ENCODE measurements at regions not wholly inside any gene's neighbourhood (a gene's known extent, or its start where the extent isn't known, plus 50 kb on each side); places are given as distances from the start of the nearest gene placed in this dataset.

- TF ChIP-seq, protein P1, sequence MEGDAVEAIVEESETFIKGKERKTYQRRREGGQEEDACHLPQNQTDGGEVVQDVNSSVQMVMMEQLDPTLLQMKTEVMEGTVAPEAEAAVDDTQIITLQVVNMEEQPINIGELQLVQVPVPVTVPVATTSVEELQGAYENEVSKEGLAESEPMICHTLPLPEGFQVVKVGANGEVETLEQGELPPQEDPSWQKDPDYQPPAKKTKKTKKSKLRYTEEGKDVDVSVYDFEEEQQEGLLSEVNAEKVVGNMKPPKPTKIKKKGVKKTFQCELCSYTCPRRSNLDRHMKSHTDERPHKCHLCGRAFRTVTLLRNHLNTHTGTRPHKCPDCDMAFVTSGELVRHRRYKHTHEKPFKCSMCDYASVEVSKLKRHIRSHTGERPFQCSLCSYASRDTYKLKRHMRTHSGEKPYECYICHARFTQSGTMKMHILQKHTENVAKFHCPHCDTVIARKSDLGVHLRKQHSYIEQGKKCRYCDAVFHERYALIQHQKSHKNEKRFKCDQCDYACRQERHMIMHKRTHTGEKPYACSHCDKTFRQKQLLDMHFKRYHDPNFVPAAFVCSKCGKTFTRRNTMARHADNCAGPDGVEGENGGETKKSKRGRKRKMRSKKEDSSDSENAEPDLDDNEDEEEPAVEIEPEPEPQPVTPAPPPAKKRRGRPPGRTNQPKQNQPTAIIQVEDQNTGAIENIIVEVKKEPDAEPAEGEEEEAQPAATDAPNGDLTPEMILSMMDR (IDR thresholded peaks at IDR 0.05), result no peak
- no peak for TF ChIP-seq ZFX (IDR thresholded peaks at IDR 0.05; ENCODE audit: borderline replicate concordance)
Measured at GRCh38 chr12:128004383-128004938, 262.5 kb upstream of the TMEM132C start.
